GM21737 (cell line): ENCODE measurements at regions not wholly inside any gene's neighbourhood (a gene's known extent, or its start where the extent isn't known, plus 50 kb on each side); places are given as distances from the start of the nearest gene placed in this dataset.
"Not testable (repeated sequence)": the region's sequence is repeated elsewhere in the genome, so short reads cannot be mapped to it uniquely, and the experiment has no call there.

Source experiments
- ATAC-seq: cut with Tn5 transposase; IDR thresholded peaks from one replicate; pipeline ENCODE4 v1.9.1; 2021; ENCODE audit warnings: mild to moderate bottlenecking, moderate library complexity; ENCODE audit not compliant: unreplicated experiment

DNA sequence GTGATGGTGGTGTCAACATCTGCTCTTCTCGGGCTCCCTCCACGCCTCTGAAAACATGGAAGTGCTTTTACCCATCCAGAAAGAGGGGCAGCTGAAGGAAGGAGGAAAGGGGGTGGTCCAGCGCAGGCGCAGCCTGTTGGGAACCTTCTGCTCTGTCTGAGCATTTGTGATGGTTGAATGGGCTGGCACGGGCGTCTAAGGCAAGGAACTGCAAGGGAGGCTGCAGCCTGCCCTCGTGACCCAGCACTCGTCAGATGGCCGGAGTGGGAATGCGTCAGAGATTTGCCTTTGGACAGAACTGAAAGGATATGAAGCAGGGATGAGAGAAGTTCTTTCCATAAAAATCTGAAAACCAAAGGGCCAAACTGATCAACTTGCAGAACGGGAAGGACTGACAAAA, 62.3 kb upstream of the PLGLB2 start:
- not testable (repeated sequence) for ATAC-seq

DNA sequence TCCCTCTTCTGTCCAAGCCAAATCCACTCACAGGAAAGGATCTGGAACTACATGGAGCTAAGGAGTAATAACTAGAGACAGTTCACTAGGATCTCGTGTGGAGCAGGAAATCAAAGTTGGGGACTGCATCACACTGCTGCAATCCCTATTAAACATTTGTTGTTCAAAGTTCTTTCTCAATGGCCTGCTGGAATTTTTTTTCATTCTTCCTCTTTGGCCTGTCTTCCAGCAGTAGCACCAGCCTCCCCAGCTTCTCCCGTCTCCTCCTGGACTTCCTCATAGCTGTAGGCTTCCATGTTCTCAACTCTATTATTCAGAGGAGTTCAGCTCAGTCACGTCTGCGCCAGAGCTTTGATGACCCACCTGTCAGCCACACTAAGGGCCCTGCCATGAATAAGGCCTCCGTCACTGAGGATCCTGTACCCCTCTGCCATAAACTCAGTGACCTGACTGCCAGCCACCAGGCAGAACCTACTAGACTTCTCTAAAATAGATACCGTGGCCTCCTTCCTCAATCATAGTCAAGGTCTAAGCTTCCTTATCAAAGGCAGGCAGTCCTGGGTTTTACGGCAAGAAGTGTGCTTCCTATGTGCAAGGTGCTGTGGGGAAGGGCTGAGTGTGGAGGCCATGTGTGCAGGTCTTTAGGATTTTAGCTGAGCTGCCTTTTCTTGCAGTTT, 60.9 kb upstream of the PLGLB2 start:
- ATAC-seq = not testable (repeated sequence)

DNA sequence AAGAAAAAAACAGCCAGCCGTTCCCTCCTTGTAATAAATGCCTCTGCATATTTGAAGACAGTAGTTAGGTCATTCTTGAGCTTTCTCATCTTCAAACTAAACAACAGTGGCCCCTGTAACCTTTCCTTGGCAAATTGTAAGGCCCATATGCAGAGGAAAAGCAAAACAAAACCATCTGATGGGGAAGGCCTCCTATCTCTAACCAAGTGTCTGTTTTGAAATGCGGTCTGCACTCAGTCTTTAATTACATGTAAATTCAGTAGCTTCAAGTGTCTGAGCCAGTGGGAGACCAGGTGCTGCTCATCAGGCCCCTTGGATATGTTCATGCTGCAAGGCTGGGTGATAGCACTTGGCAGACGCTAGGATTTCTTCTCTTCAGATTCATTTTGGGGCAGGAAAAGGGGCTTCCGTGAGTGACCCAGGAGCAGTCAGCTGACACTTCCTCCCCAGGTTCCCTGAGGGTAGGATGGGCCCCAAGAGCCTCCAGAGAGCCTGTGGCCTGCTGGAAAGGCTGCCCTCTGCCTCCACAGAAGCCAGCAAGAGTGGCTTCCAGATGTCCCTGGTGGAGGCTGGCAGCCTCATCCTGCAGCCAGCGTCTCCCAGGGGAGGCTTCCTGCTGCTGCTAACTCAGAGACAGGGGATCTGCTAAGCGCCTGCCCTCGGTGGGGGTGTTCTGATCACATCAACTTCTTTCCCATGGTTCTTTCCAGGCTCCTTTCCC, 60.2 kb upstream of the PLGLB2 start:
- not testable (repeated sequence) for ATAC-seq

DNA sequence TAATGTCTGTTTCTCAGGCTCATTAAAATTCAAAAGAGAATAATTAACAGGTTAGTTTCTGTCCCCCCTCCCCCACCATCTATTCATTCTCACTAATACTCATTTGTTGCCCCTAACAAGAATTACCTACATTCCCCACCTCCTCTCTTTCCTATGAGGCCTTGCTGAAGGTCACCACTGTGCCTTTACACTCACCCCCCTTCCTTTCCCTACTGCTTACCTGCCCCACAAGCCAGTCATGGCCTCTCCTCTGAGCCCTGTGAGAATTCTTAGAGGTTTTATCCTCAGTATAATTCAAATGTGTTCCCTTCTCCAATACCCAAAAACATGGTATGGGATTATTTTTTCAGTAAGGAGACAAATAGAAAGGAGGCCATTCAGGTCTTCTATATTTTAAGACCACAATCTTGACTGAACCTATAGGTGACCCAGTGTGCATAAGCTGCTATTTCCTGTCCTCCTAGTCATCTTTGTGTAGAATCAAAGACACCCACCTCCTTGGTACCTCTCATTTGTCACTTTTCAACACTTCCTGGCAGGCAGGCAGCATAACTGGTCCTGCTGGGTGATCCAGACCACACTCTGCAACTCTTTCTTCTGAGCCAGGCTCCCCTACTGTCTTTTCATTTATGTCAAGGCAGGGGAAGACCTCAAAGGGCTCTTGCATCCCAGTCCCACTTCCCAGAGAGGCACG, 55.8 kb upstream of the PLGLB2 start:
- not testable (repeated sequence) for ATAC-seq

DNA sequence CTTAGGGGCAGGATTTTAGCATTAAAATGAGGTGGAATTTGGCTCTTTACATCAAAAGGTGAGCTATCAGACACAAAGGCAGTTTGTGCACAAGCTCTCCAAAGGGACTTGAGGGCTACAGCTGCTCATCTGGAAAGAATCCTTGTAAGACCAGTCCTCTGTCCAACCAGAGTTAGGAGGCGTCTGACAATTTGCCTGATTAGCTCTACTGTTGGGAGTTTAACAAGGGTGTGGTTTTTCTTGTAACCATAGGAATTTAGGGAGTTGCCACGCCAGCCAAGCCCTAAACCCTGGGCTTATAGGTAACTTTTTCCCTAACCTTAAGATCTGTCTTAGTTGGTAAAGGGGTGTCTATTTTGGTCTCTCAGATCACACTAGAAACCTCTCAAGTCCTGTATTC, 55.0 kb upstream of the PLGLB2 start:
- not testable (repeated sequence) for ATAC-seq

DNA sequence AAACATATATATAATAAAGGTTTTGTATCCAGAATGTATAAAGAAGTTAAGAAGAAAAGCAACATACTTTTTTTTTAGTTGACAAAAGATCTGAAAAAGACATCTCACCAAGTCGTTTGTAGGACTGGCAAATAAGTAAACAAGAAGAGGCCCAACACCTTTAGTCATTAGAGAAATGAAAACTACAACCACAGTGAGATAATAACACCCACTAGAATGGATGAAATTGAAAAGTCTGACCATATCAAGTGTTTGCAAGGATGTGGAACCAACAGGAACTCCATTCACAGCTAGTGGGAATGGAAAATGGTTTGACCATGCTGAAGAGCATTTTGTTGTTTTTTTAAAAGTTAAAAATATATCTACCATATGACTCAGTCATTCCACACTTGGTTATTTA, 54.0 kb upstream of the PLGLB2 start:
- not testable (repeated sequence) for ATAC-seq

DNA sequence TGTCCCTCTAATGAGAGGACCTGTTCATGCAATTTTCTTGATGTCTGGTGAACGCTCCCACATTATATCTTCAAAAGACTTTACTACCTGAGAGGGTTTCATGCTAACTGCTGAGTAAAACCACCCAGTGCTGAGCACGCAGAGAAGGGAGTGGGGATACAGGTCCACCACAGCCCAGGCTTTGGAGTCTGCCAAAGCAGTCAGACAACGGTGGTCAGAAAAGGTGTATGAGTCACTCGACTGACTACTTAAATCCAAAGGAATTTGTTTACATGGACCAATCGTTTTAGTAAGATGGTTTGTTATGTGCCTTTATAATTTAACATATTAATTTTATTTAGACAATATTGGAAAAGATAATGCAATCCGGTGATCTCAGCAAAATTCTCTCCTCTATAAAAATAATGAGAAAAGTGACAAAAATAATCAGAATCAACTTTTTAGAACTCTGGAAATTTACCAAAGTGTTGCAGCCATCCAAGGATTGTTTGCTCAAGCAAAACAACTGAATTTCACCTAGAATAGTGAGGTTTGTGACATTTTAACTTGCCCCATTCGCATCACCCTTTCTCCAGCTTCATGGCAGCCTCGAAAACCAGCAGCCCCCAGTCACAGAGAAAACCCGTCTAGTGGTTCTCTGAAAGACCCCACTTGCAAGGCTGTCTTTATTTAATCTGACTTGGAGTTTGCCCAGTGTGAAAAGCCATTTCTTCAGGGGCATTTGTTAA, 52.1 kb upstream of the PLGLB2 start:
- not testable (repeated sequence) for ATAC-seq
